Stomach (tissue), 8 donors: ENCODE measurements at regions not wholly inside any gene's neighbourhood (a gene's known extent, or its start where the extent isn't known, plus 50 kb on each side); places are given as distances from the start of the nearest gene placed in this dataset.

ENCODE experiments used
- DNase-seq, 2 donors: peaks; one replicate each; pipeline versions ENCODE4 v3.0.0 to v3.0.0-alpha.2; 2013 to 2019
- H3K27ac ChIP-seq, 5 donors: fragments of 200-600 bp in 4 of 5; sonication (generic) in 4 of 5; one replicate each; pipeline ENCODE4 v1.5.1; 2013 to 2019; ENCODE audit warnings: mild to moderate bottlenecking in 1 of 5, moderate library complexity in 1 of 5
- H3K27me3 ChIP-seq, 3 donors: fragments of 200-600 bp; sonication (generic); one replicate each; pipeline ENCODE4 v1.5.1; 2017 to 2019; ENCODE audit warnings: mixed run types in 1 of 3
- H3K36me3 ChIP-seq, 4 donors: fragments of 200-600 bp; sonication (generic); 1 replicate in 3 of 4; 2 replicates in 1 of 4; pipeline ENCODE4 v1.5.1; 2016 to 2019
- H3K4me1 ChIP-seq, 4 donors: fragments of 200-600 bp; sonication (generic); one replicate each; pipeline ENCODE4 v1.5.1; 2016 to 2019
- H3K4me3 ChIP-seq, 4 donors: fragments of 200-600 bp; sonication (generic) in 3 of 4; one replicate each; pipeline ENCODE4 v1.5.1; 2016 to 2019; ENCODE audit warnings: mild to moderate bottlenecking in 1 of 4
- H3K9me3 ChIP-seq, 4 donors: fragments of 200-600 bp; sonication (generic); one replicate each; pipeline ENCODE4 v1.5.1; 2016 to 2019
- CTCF ChIP-seq, 7 experiments: fragments of 450-650 bp in 4 of 7; fragments of 200-600 bp in 3 of 7; sonication (generic) in 3 of 7; IDR thresholded peaks; one replicate each; pipeline ENCODE4 v1.5.1; 2016 to 2019; ENCODE audit warnings: antibody characterized with exemption in 7 of 7, control low read depth in 2 of 7, mild to moderate bottlenecking in 1 of 7
- EP300 ChIP-seq: sonication (generic); formaldehyde crosslinking; IDR thresholded peaks from one replicate; pipeline ENCODE4 v1.6.1; 2017; ENCODE audit warnings: antibody characterized with exemption
- POLR2A ChIP-seq, 4 donors: fragments of 450-650 bp; IDR thresholded peaks; one replicate each; pipeline ENCODE4 v1.6.1; 2016; ENCODE audit warnings: antibody characterized with exemption in 4 of 4, control low read depth in 2 of 4, mild to moderate bottlenecking in 1 of 4, moderate library complexity in 1 of 4
- POLR2AphosphoS5 ChIP-seq, 3 donors: sonication (generic); formaldehyde crosslinking; IDR thresholded peaks; one replicate each; pipeline ENCODE4 v1.6.1; 2016; ENCODE audit warnings: antibody characterized with exemption in 3 of 3
- WGBS, 5 donors: extraction: QIAGEN DNeasy Blood & Tissue Kit in 3 of 5; methylation state at CpG; one replicate each; pipeline versions ENCODE4 v1.1.5 to v1.1.7; 2013 to 2018; 5-methylcytosine and 5-hydroxymethylcytosine counted together
- intact Hi-C: fragments of 100-400 bp; cut with DNase I; formaldehyde crosslinking; loops from one replicate; pipeline ENCODE4 v1.15.1; 2023; ENCODE audit warnings: low total_unique reads
- donor health status: healthy with polysubstance abuse.
- donor health status: Bipolar disorder and iron deficiency.
- donor health status: healthy.

DNA sequence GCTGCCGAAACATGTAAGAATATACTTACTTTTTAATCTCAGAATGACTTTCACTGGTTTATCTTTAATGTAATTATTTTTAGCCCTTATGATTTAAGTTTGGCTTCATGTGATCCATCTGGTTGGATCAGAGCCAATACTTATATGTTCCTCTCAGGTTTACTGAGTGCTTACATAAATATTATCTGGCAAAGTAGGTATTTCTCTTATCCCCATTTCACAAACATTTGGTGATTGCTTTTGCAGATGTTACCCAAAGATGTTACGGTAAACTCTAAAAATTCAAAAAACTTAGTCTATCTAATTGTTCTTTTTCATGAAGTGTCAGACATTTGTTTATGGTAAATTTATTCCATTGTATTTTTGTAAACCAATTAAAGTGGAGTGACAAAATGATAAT, 115.0 kb upstream of the TLL1 start:
- intact Hi-C loops: no loop called here
- WGBS, 5 donors: 53 to 67% (median 64%) methylated on average over 2 of the region's 2 CpGs
- no peak for TF ChIP-seq POLR2A (IDR thresholded peaks at IDR 0.05)
- no peak for TF ChIP-seq EP300
- no peak for TF ChIP-seq POLR2AphosphoS5 (IDR thresholded peaks at IDR 0.05)
- no peak for TF ChIP-seq CTCF (IDR thresholded peaks at IDR 0.05)
- H3K9me3 ChIP-seq: no peaks in the 10 kb centered on the region
- no peak for DNase-seq
- no peaks in the 10 kb centered on the region for H3K36me3 ChIP-seq
- no peak overlapping the region for H3K27ac ChIP-seq
- no peak overlapping the region for H3K4me3 ChIP-seq
- H3K4me1 ChIP-seq: no peaks in the 10 kb centered on the region
- no peaks in the 10 kb centered on the region for H3K27me3 ChIP-seq

DNA sequence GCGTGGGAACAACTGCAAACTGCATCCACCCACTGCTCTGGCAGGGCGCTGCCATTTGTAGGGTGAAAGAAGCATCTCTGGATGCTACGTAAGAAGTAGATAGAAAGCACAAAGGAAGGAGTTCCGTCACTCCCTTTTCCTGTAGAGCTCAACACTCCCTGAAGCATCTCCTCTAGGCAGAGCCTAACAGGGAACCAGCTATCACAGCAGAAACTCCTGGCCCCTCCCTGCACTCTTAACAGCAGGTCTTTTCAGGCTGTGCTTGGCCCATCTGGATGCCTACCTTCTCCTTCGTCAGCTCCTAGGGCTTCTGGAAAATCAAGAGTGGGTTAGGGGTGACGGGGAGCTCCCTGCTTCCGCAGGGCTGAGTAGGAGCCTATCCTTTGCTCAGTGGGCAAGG, 112.9 kb upstream of the TLL1 start:
- 92 to 95% (median 93%) methylated on average over 5 to 7 of the region's 7 CpGs for WGBS, 5 donors
- no peak for TF ChIP-seq CTCF (IDR thresholded peaks at IDR 0.05)
- no peak for TF ChIP-seq POLR2A (IDR thresholded peaks at IDR 0.05)
- TF ChIP-seq EP300: no peak
- no peak for DNase-seq
- Histone ChIP-seq H3K4me1 (no peaks in the 10 kb centered on the region), H3K9me3 (no peaks in the 10 kb centered on the region), H3K36me3 (no peaks in the 10 kb centered on the region), H3K4me3 (no peak overlapping the region), H3K27ac (no peak overlapping the region), H3K27me3 (no peaks in the 10 kb centered on the region)
- intact Hi-C loops: no loop called here

- Histone ChIP-seq H3K36me3 (no peaks in the 10 kb centered on the region), H3K9me3 (no peaks in the 10 kb centered on the region), H3K27me3 (no peaks in the 10 kb centered on the region), H3K4me3 (no peak overlapping the region), H3K4me1 (no peaks in the 10 kb centered on the region), H3K27ac (no peak overlapping the region)
- no peak for DNase-seq
- TF ChIP-seq POLR2A (IDR thresholded peaks at IDR 0.05) (no peak), CTCF (IDR thresholded peaks at IDR 0.05) (no peak)
- intact Hi-C loops: no loop called here
- WGBS, 5 donors: 61 to 80% (median 75%) methylated on average over 1 of the region's 1 CpG
Observed at GRCh38 chr4:165761963-165762362, 111.1 kb upstream of the TLL1 start.

DNA sequence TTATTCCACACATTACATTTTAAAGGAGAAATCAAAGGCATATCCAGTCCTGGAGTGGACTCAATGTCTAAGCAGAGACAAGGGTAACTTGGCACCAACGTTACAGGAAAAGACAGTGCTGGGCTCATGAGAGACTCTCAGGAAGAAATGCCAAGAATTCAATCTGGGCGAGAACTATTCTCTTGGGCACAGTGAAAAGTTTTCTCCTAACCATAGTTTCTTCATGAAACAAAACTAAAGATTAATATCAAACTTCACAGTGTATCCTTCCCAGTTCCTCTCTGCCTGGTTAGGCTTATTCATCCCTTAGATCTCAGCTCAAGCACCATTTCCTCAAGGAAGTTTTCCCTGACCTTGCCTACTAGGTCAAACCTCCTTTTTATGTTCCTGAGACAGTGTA, 109.4 kb upstream of the TLL1 start:
- Histone ChIP-seq H3K27me3 (no peaks in the 10 kb centered on the region), H3K27ac (no peak overlapping the region), H3K4me3 (no peak overlapping the region), H3K9me3 (no peaks in the 10 kb centered on the region), H3K36me3 (no peaks in the 10 kb centered on the region), H3K4me1 (no peaks in the 10 kb centered on the region)
- WGBS, 5 donors: 65 to 84% (median 71%) methylated on average over 2 of the region's 2 CpGs
- intact Hi-C loops: no loop called here
- DNase-seq: no peak
- TF ChIP-seq POLR2AphosphoS5 (IDR thresholded peaks at IDR 0.05) (no peak), EP300 (no peak), POLR2A (IDR thresholded peaks at IDR 0.05) (no peak), CTCF (IDR thresholded peaks at IDR 0.05) (no peak)

DNA sequence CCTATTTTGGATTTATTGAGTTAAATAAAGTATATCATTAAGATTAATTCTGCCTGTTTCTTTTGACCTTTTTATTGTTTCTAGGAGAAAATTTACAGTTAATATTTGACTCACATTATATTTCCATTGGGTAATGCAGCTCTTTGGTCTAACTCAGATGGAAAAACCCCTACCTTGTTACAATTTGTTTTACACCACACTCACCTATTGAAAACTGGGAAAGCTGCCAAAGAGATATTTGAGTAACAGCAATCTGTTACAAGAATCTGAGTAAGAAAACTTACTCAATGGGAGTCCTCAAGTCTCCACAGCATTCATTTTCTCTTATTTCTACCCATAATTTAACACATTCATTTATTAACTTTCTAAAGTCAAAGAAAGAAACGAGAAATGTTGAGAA, 108.0 kb upstream of the TLL1 start:
- Histone ChIP-seq H3K27ac (no peak overlapping the region), H3K4me1 (no peaks in the 10 kb centered on the region), H3K27me3 (no peaks in the 10 kb centered on the region), H3K4me3 (no peak overlapping the region), H3K36me3 (no peaks in the 10 kb centered on the region), H3K9me3 (no peaks in the 10 kb centered on the region)
- DNase-seq: no peak
- intact Hi-C loops: no loop called here
- WGBS, 5 donors: 43 to 75% (median 52%) methylated on average over 1 of the region's 1 CpG
- TF ChIP-seq POLR2AphosphoS5 (IDR thresholded peaks at IDR 0.05) (no peak), CTCF (IDR thresholded peaks at IDR 0.05) (no peak), POLR2A (IDR thresholded peaks at IDR 0.05) (no peak), EP300 (no peak)
